ENCODE measurements at regions not wholly inside any gene's neighbourhood (a gene's known extent, or its start where the extent isn't known, plus 50 kb on each side); places are given as distances from the start of the nearest gene placed in this dataset.

DNA sequence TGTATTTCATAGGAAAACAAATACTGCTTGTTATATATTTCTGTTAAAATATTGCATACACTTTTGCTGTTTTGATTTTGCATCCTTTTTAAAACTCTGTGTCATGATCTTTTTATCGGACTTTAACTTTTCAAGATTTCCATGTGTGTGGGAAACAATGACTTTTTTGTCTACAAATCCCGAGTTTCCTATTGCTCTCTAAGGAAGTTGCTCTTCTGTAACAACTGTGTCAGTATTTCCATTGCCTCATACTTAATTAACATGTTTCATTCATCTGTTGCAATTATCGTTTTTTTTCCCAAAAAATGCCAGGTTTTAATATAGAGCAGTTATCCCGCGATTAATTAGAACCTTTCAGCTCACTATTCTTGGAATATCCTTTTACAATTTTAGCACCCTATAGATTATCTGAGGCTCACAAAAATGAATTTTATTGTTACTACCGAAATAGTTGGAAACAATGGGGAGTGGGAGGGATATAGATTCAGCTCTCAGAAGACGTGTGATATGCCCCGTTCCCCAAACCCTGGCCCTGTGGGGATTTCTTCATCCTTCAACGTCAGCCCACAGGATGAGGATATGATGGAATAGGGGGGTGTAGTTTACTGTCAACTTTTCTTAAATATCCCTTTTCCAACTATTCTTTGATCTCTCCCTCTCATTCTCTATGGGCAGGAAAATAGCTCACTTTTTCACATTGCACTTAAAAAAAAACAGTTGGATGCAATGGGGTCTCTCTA, 297.6 kb upstream of the IGFBP3 start:
- no peaks in the 10 kb centered on the region for H3K4me1 ChIP-seq (ENCODE audit: control insufficient read depth, insufficient read depth, low read length)
- Mint-ChIP-seq H3K36me3 (no peaks in the 10 kb centered on the region), H3K4me3 (no peak overlapping the region), H3K9me3 (peaks cover 12 to 15% of the 10 kb centered on the region in 2 donors), H3K27ac (no peak overlapping the region), H3K4me1 (no peaks in the 10 kb centered on the region), H3K27me3 (ENCODE audit: low read depth in 2 of 2) (no peaks in the 10 kb centered on the region)
- intact Hi-C loops (cut with micrococcal nuclease), result no loop called here
- H3K27me3 ChIP-seq (ENCODE audit: control insufficient read depth, insufficient read depth, low read length), result no peaks in the 10 kb centered on the region
- H3K27ac ChIP-seq (ENCODE audit: low read length), result no peak overlapping the region
- TF ChIP-seq, protein P1, sequence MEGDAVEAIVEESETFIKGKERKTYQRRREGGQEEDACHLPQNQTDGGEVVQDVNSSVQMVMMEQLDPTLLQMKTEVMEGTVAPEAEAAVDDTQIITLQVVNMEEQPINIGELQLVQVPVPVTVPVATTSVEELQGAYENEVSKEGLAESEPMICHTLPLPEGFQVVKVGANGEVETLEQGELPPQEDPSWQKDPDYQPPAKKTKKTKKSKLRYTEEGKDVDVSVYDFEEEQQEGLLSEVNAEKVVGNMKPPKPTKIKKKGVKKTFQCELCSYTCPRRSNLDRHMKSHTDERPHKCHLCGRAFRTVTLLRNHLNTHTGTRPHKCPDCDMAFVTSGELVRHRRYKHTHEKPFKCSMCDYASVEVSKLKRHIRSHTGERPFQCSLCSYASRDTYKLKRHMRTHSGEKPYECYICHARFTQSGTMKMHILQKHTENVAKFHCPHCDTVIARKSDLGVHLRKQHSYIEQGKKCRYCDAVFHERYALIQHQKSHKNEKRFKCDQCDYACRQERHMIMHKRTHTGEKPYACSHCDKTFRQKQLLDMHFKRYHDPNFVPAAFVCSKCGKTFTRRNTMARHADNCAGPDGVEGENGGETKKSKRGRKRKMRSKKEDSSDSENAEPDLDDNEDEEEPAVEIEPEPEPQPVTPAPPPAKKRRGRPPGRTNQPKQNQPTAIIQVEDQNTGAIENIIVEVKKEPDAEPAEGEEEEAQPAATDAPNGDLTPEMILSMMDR (IDR thresholded peaks at IDR 0.05), result no peak
- no peaks in the 10 kb centered on the region for H3K36me3 ChIP-seq (ENCODE audit: control insufficient read depth, insufficient read depth, low read length)
- ATAC-seq, result no peak
- H3K9me3 ChIP-seq (ENCODE audit: control insufficient read depth, insufficient read depth, low read length), result no peaks in the 10 kb centered on the region
- no peak for DNase-seq
- WGBS (ENCODE audit: insufficient coverage), result 89% methylated on average over 9 of the region's 9 CpGs
- no peak overlapping the region for H3K4me3 ChIP-seq (ENCODE audit: low read length)

DNA sequence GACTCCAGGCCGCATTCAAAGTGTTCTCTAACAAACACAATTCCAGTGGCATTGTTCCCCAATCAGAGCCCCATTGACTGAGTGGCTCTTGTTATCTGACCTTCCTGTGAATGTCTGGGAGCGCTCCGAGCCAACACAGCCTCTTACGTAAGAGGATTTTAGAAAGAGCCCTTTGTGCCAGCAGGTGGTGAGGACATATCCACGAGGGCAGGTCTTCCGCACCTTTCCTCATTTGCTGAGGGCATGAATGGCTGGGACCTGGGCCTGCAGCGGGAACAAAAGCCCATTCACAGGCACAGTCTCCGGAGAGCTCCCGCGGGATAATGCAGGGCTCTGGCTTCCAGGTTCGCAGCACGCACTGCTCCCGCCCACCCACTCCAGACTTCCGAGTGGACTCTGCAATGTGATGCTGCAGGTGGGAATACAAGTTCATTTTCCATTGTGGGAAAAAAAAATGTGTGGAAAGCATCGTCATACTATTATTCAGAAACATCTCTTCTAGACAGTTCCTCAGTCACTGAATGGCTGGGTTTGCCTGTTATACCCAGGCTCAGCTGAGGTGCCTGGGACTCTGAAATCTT, 295.0 kb upstream of the IGFBP3 start:
- Mint-ChIP-seq H3K27me3 (ENCODE audit: low read depth in 2 of 2) (no peaks in the 10 kb centered on the region), H3K4me3 (no peak overlapping the region), H3K9me3 (peaks cover 3 to 12% of the 10 kb centered on the region in 2 donors), H3K4me1 (no peaks in the 10 kb centered on the region), H3K36me3 (no peaks in the 10 kb centered on the region), H3K27ac (no peak overlapping the region)
- 82% methylated on average over 15 of the region's 15 CpGs for WGBS (ENCODE audit: insufficient coverage)
- Histone ChIP-seq H3K4me3 (ENCODE audit: low read length) (no peak overlapping the region), H3K36me3 (ENCODE audit: control insufficient read depth, insufficient read depth, low read length) (no peaks in the 10 kb centered on the region), H3K4me1 (ENCODE audit: control insufficient read depth, insufficient read depth, low read length) (no peaks in the 10 kb centered on the region), H3K27me3 (ENCODE audit: control insufficient read depth, insufficient read depth, low read length) (no peaks in the 10 kb centered on the region), H3K9me3 (ENCODE audit: control insufficient read depth, insufficient read depth, low read length) (no peaks in the 10 kb centered on the region), H3K27ac (ENCODE audit: low read length) (no peak overlapping the region)
- ATAC-seq (no peak), DNase-seq (no peak)
- TF ChIP-seq, protein P1 (IDR thresholded peaks at IDR 0.05), result no peak
- intact Hi-C loops (cut with micrococcal nuclease), result no loop called here

DNA sequence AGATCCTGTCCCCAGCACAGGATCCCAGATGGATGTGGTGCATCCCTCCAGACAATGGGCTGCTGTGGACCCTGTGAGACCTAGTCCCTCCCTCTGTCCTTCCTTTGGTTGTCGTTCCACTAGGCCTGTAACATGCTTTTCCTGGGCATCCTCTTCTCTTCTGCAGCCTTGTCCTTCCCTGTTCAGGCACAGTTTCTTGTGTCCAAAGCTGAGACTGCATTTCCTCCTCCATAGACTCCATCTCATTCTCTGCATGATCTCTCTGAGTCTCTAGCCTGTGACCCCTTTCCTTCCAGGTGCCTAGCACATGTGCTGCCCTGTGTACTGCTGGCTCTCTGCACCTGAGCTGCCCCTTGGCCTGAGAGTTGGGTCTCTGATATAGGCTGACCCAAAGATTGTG, 293.5 kb upstream of the IGFBP3 start:
- no peaks in the 10 kb centered on the region for H3K36me3 Mint-ChIP-seq
- Histone ChIP-seq H3K9me3 (ENCODE audit: control insufficient read depth, insufficient read depth, low read length) (no peaks in the 10 kb centered on the region), H3K27me3 (ENCODE audit: control insufficient read depth, insufficient read depth, low read length) (no peaks in the 10 kb centered on the region), H3K4me1 (ENCODE audit: control insufficient read depth, insufficient read depth, low read length) (no peaks in the 10 kb centered on the region), H3K4me3 (ENCODE audit: low read length) (no peak overlapping the region), H3K27ac (ENCODE audit: low read length) (no peak overlapping the region), H3K36me3 (ENCODE audit: control insufficient read depth, insufficient read depth, low read length) (no peaks in the 10 kb centered on the region)
- DNase-seq (no peak), ATAC-seq (no peak)
- intact Hi-C loops (cut with micrococcal nuclease), result no loop called here
- TF ChIP-seq, protein P1 (IDR thresholded peaks at IDR 0.05), result no peak
- H3K4me3 Mint-ChIP-seq, result no peak overlapping the region
- H3K27me3 Mint-ChIP-seq (ENCODE audit: low read depth in 2 of 2), result no peaks in the 10 kb centered on the region
- H3K4me1 Mint-ChIP-seq, result no peaks in the 10 kb centered on the region
- peaks cover 3 to 12% of the 10 kb centered on the region in 2 donors for H3K9me3 Mint-ChIP-seq
- WGBS (ENCODE audit: insufficient coverage), result 87% methylated on average over 1 of the region's 1 CpG
- H3K27ac Mint-ChIP-seq, result no peak overlapping the region

DNA sequence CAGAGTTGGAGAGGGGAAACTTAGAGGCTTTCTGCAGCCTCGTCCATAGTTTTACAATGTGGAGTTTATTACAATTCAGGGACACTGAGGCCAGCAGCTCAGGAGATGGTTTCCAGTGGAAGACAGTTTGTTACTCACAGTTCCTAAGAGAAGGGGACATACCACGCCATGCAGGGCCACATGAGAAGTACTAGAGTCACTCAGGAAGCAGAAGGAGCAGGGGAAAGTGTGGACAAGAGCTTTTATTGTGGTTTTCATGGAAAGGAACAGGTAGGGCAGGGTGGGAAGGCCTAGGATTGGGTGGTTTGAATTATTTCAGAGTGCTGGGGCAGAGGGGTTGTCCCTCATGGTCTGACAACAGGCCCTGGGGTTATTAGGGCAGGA, 292.1 kb upstream of the IGFBP3 start:
- intact Hi-C loops (cut with micrococcal nuclease), result no loop called here
- TF ChIP-seq, protein P1 (IDR thresholded peaks at IDR 0.05), result no peak
- WGBS (ENCODE audit: insufficient coverage), result 70% methylated on average over 2 of the region's 2 CpGs

More for the DNA sequence above, 292.1 kb upstream of the IGFBP3 start:
- Histone ChIP-seq H3K4me1 (ENCODE audit: control insufficient read depth, insufficient read depth, low read length) (no peaks in the 10 kb centered on the region), H3K4me3 (ENCODE audit: low read length) (no peak overlapping the region), H3K36me3 (ENCODE audit: control insufficient read depth, insufficient read depth, low read length) (no peaks in the 10 kb centered on the region), H3K27ac (ENCODE audit: low read length) (no peak overlapping the region), H3K27me3 (ENCODE audit: control insufficient read depth, insufficient read depth, low read length) (no peaks in the 10 kb centered on the region), H3K9me3 (ENCODE audit: control insufficient read depth, insufficient read depth, low read length) (no peaks in the 10 kb centered on the region)
- no peak overlapping the region for H3K4me3 Mint-ChIP-seq
- peaks cover 3 to 12% of the 10 kb centered on the region in 2 donors for H3K9me3 Mint-ChIP-seq
- DNase-seq (no peak), ATAC-seq (no peak)
- H3K4me1 Mint-ChIP-seq, result no peaks in the 10 kb centered on the region
- no peak overlapping the region for H3K27ac Mint-ChIP-seq
- no peaks in the 10 kb centered on the region for H3K27me3 Mint-ChIP-seq (ENCODE audit: low read depth in 2 of 2)
- H3K36me3 Mint-ChIP-seq, result no peaks in the 10 kb centered on the region

Data from natural killer cell (primary cell).